D721Med (cell line): ENCODE measurements at regions not wholly inside any gene's neighbourhood (a gene's known extent, or its start where the extent isn't known, plus 50 kb on each side); places are given as distances from the start of the nearest gene placed in this dataset.

ENCODE experiments used
- DNase-seq: peaks from one replicate; pipeline ENCODE4 v3.0.0; 2011; ENCODE audit warnings: low spot score; ENCODE audit not compliant: insufficient read length
- FAIRE-seq: peaks from 2 replicates; lab custom pipeline; 2011; peaks lifted over from hg19 to GRCh38; lab: Jason Lieb, UNC
- CTCF ChIP-seq: IDR thresholded peaks from 2 replicates; pipeline ENCODE4 v1.5.1; 2012; ENCODE audit warnings: mild to moderate bottlenecking, control low read depth; ENCODE audit not compliant: insufficient read depth; ENCODE audit errors: missing control alignments

- DNase-seq (no peak), FAIRE-seq (no peak)
- no peak for TF ChIP-seq CTCF
Observed at GRCh38 chr1:234730475-234730769, 120.4 kb upstream of the IRF2BP2 start.

GRCh38 chr1:234729561-234730474 lies 119.8 kb upstream of the IRF2BP2 start:
- no peak for DNase-seq
- TF ChIP-seq CTCF, result no peak
- no peak for FAIRE-seq

- TF ChIP-seq CTCF, result no peak
- no peak for FAIRE-seq
- DNase-seq, result no peak
Observed at GRCh38 chr1:234728740-234729139, 118.8 kb upstream of the IRF2BP2 start.

GRCh38 chr1:234727018-234727940 lies 117.3 kb upstream of the IRF2BP2 start:
- no peak for DNase-seq
- TF ChIP-seq CTCF, result no peak
- FAIRE-seq, result no peak

GRCh38 chr1:234726359-234726943 lies 116.5 kb upstream of the IRF2BP2 start:
- FAIRE-seq, result no peak
- TF ChIP-seq CTCF, result no peak
- no peak for DNase-seq

GRCh38 chr1:234725177-234726132 lies 115.5 kb upstream of the IRF2BP2 start:
- no peak for FAIRE-seq
- TF ChIP-seq CTCF, result no peak
- DNase-seq, result no peak
